ENCODE measurements at regions not wholly inside any gene's neighbourhood (a gene's known extent, or its start where the extent isn't known, plus 50 kb on each side); places are given as distances from the start of the nearest gene placed in this dataset.

DNA sequence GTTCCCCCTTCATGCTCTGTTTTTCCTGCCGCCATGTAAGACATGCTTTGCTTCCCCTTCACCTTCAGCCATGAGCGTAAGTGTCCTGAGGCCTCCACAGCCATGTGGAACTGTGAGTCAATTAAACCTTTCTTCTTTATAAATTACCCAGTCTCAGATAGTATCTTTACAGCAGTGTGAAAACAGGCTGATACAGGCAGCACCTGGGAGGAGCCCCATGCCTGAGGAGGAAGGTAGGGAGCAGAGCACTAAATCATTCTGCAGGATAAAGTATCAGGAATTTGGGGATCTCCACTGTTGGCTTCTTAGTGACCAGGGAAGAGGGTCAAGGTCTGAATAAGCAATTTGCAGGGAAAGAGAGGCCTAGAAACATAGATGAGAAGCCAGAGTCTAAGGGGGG, 78.0 kb downstream of the KCNF1 start:
- H3K4me3 ChIP-seq (ENCODE audit: low read depth, low read length) = no peak overlapping the region
- no peak for DNase-seq (ENCODE audit: low read depth)
- TF ChIP-seq CTCF (conservative IDR thresholded peaks at IDR 0.05; ENCODE audit: low read depth, low read length) = no peak

- DNase-seq (ENCODE audit: low read depth) = no peak
- H3K4me3 ChIP-seq (ENCODE audit: low read depth, low read length) = no peak overlapping the region
- TF ChIP-seq CTCF (conservative IDR thresholded peaks at IDR 0.05; ENCODE audit: low read depth, low read length) = no peak
Measured at GRCh38 chr2:10990561-10991111, 78.9 kb downstream of the KCNF1 start.

GRCh38 chr2:10992023-10992791, 80.5 kb downstream of the KCNF1 start:
- TF ChIP-seq CTCF (conservative IDR thresholded peaks at IDR 0.05; ENCODE audit: low read depth, low read length) = no peak
- no peak overlapping the region for H3K4me3 ChIP-seq (ENCODE audit: low read depth, low read length)
- DNase-seq (ENCODE audit: low read depth) = no peak

GRCh38 chr2:10993001-10993481, 81.3 kb downstream of the KCNF1 start:
- TF ChIP-seq CTCF (conservative IDR thresholded peaks at IDR 0.05; ENCODE audit: low read depth, low read length) = no peak
- DNase-seq (ENCODE audit: low read depth) = no peak
- no peak overlapping the region for H3K4me3 ChIP-seq (ENCODE audit: low read depth, low read length)

- TF ChIP-seq CTCF (conservative IDR thresholded peaks at IDR 0.05; ENCODE audit: low read depth, low read length) = no peak
- no peak for DNase-seq (ENCODE audit: low read depth)
- H3K4me3 ChIP-seq (ENCODE audit: low read depth, low read length) = no peak overlapping the region
Measured at GRCh38 chr2:10995366-10995970, 83.7 kb downstream of the KCNF1 start.

DNA sequence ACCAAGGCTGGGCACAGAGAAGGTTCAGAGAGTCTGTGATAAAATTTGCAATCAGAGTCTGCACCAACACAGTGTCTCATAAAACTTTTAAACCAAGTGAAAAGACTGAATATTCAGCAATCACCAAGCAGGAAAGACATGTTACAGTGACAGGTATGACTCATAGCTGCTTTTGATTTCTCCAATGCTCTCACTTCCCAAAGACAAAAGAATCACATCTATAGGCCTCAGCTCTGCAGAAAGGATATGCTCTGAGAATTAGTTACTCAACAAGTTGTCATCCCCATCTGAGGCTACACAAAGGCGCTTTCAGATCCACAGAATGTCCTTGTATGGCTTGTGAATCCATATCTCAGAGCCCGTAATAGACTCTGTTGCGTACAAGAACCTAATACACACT, 92.5 kb downstream of the KCNF1 start:
- H3K4me3 ChIP-seq (ENCODE audit: low read depth, low read length) = no peak overlapping the region
- no peak for TF ChIP-seq CTCF (conservative IDR thresholded peaks at IDR 0.05; ENCODE audit: low read depth, low read length)
- DNase-seq (ENCODE audit: low read depth) = peak; percentile 26
